H7 (cell line): ENCODE measurements at regions not wholly inside any gene's neighbourhood (a gene's known extent, or its start where the extent isn't known, plus 50 kb on each side); places are given as distances from the start of the nearest gene placed in this dataset.
"Not testable (repeated sequence)": the region's sequence is repeated elsewhere in the genome, so short reads cannot be mapped to it uniquely, and the experiment has no call there.

Source experiments
- DNase-seq: peaks from one replicate; pipeline ENCODE4 v3.0.0; 2012
- H3K27me3 ChIP-seq: 2 replicates; pipeline ENCODE4 v1.6.0; 2011; ENCODE audit warnings: mild to moderate bottlenecking, low read length; ENCODE audit not compliant: control insufficient read depth, insufficient read depth
- H3K36me3 ChIP-seq: replicated peaks from 2 replicates; pipeline ENCODE4 v1.5.1; 2011; ENCODE audit warnings: low read length; ENCODE audit not compliant: control insufficient read depth, insufficient read depth
- H3K4me3 ChIP-seq: 2 replicates; pipeline ENCODE4 v1.5.1; 2011; ENCODE audit warnings: low read depth, mild to moderate bottlenecking, control low read depth, low read length, moderate library complexity; ENCODE audit not compliant: insufficient read depth

GRCh38 chr12:3381059-3382047, 109.7 kb upstream of the PRMT8 start:
- Histone ChIP-seq H3K27me3 (no peaks in the 10 kb centered on the region), H3K36me3 (no peaks in the 10 kb centered on the region), H3K4me3 (no peak overlapping the region)
- DNase-seq, result no peak

- DNase-seq, result no peak
- no peaks in the 10 kb centered on the region for H3K36me3 ChIP-seq
- H3K27me3 ChIP-seq, result no peaks in the 10 kb centered on the region; the same call in 1 of the 2 replicates
- no peak overlapping the region for H3K4me3 ChIP-seq
Observed at GRCh38 chr12:3389986-3390385, 101.0 kb upstream of the PRMT8 start.

- peak overlapping the region; percentile 26 for H3K4me3 ChIP-seq
- not testable (repeated sequence) for H3K27me3 ChIP-seq, H3K36me3 ChIP-seq, DNase-seq
Observed at GRCh38 chr12:3397596-3397995, 93.4 kb upstream of the PRMT8 start.

GRCh38 chr12:3398196-3398789, 92.7 kb upstream of the PRMT8 start:
- Histone ChIP-seq H3K36me3 (no peaks in the 10 kb centered on the region), H3K27me3 (no peaks in the 10 kb centered on the region; the same call in 1 of the 2 replicates), H3K4me3 (peak overlapping the region; percentile 26)
- peak; percentile 11 for DNase-seq

GRCh38 chr12:3405821-3406220, 85.2 kb upstream of the PRMT8 start:
- no peaks in the 10 kb centered on the region for H3K36me3 ChIP-seq
- H3K27me3 ChIP-seq, result no peaks in the 10 kb centered on the region
- no peak for DNase-seq
- no peak overlapping the region for H3K4me3 ChIP-seq

- Histone ChIP-seq H3K27me3 (no peaks in the 10 kb centered on the region), H3K4me3 (no peak overlapping the region), H3K36me3 (no peaks in the 10 kb centered on the region)
- no peak for DNase-seq
Observed at GRCh38 chr12:3407723-3408122, 83.3 kb upstream of the PRMT8 start.

GRCh38 chr12:3409662-3410061, 81.3 kb upstream of the PRMT8 start:
- no peaks in the 10 kb centered on the region for H3K36me3 ChIP-seq
- H3K27me3 ChIP-seq, result no peaks in the 10 kb centered on the region
- DNase-seq, result no peak
- no peak overlapping the region for H3K4me3 ChIP-seq

- no peak for DNase-seq
- no peaks in the 10 kb centered on the region for H3K36me3 ChIP-seq
- H3K4me3 ChIP-seq, result no peak overlapping the region
- H3K27me3 ChIP-seq, result peaks cover 3% of the 10 kb centered on the region; the same call in 1 of the 2 replicates
Observed at GRCh38 chr12:3416159-3416558, 74.8 kb upstream of the PRMT8 start.

- no peak for DNase-seq
- Histone ChIP-seq H3K4me3 (no peak overlapping the region), H3K36me3 (no peaks in the 10 kb centered on the region), H3K27me3 (peaks cover 3% of the 10 kb centered on the region; the same call in 1 of the 2 replicates)
Observed at GRCh38 chr12:3416670-3417069, 74.3 kb upstream of the PRMT8 start.

- DNase-seq, result no peak
- H3K4me3 ChIP-seq, result no peak overlapping the region
- no peaks in the 10 kb centered on the region for H3K36me3 ChIP-seq
- H3K27me3 ChIP-seq, result peaks cover 4% of the 10 kb centered on the region
Observed at GRCh38 chr12:3417113-3417512, 73.9 kb upstream of the PRMT8 start.

- DNase-seq, result no peak
- H3K4me3 ChIP-seq, result no peak overlapping the region
- peaks cover 7% of the 10 kb centered on the region for H3K27me3 ChIP-seq
- H3K36me3 ChIP-seq, result no peaks in the 10 kb centered on the region
Observed at GRCh38 chr12:3417937-3418462, 73.0 kb upstream of the PRMT8 start.

GRCh38 chr12:3418609-3419390, 72.2 kb upstream of the PRMT8 start:
- Histone ChIP-seq H3K27me3 (peaks cover 7% of the 10 kb centered on the region), H3K4me3 (no peak overlapping the region), H3K36me3 (no peaks in the 10 kb centered on the region)
- no peak for DNase-seq

- no peaks in the 10 kb centered on the region for H3K36me3 ChIP-seq
- DNase-seq, result no peak
- no peak overlapping the region for H3K4me3 ChIP-seq
- H3K27me3 ChIP-seq, result peaks cover 7% of the 10 kb centered on the region
Observed at GRCh38 chr12:3419558-3419957, 71.4 kb upstream of the PRMT8 start.

- no peak for DNase-seq
- no peak overlapping the region for H3K4me3 ChIP-seq
- H3K36me3 ChIP-seq, result no peaks in the 10 kb centered on the region
- H3K27me3 ChIP-seq, result peaks cover 7% of the 10 kb centered on the region
Observed at GRCh38 chr12:3420693-3421092, 70.3 kb upstream of the PRMT8 start.
